AML-193 (cell line): ENCODE measurements at regions not wholly inside any gene's neighbourhood (a gene's known extent, or its start where the extent isn't known, plus 50 kb on each side); places are given as distances from the start of the nearest gene placed in this dataset.
"Not testable (repeated sequence)": the region's sequence is repeated elsewhere in the genome, so short reads cannot be mapped to it uniquely, and the experiment has no call there.

ENCODE experiments used
- DNase-seq, 2 experiments: peaks; one replicate each; lab custom pipeline; 2025; lab: John Stamatoyannopoulos, UW

DNA sequence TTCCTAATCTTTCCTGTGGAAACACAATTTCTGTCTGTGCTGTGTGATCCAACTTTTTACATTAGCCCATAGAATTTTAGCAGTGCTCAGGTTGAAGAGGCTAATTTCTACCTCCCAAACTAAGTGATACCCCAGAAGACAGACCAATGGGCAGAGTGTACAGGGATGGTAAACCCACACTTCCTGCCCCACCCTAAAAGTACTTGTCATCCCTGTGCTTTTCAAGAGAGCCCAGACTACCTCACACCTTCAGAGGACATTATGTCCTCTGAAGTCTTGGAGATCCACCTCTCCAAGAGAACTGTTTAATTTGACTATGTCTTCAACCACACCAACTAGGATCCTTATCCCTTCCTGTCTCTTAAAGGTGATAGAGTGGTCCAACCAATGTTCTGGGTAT, 82.0 kb upstream of the ACSL1 start:
- DNase-seq, result no peak

DNA sequence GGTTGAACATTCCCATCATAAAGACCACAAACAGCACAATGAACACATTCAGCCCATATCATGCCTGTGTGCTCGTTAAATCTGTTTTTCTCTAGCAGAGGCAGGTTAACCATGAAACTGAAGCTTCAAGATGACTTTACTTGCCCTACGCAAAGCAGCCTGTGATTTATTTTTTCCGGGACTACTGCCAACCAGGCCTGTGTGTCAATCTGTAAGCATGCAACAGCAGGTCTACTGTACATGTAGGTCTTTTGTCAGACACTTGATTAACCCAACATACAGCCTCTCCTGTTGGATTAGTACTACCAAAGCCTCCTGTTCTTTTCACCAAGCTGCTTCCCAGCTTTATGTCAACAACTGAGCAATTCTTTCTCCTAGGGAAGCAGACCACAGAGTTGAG, 85.5 kb upstream of the ACSL1 start:
- no peak for DNase-seq

DNA sequence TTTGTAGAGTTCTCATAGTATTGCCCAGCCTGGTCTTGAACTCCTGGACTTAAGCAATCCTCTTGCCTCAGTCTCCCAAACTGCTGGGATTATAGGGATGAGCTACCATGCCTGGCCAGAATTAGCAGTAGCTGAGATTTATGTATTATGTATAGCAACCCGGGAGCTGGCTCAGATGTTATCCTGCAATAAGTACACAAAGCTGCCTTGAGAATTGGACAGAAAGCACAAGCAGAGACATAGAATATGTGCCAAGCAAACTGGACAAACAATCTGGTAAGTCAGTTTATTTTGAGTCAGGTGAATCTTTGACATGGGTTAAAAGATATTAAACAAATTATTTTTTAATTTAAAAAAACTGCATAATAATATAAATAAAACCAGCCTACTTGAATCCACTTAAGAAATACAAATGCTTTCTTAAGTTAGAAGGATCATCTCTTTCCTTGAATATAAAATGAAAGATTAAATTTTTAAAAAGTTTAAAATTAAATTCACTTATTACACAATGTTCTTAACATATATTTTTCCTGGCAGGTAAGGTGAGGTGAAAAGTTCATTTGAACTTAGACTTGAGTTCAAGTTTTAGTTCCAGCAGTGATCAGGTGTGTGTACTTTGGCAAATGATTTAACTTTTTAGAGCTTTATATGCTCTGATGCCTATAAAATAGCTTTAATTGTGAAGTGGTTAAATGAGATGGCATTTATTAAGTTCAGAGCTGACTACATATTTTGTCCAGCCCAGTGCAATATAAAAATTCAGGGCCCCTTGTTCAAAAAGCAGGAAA, 87.8 kb upstream of the ACSL1 start:
- no peak for DNase-seq

DNA sequence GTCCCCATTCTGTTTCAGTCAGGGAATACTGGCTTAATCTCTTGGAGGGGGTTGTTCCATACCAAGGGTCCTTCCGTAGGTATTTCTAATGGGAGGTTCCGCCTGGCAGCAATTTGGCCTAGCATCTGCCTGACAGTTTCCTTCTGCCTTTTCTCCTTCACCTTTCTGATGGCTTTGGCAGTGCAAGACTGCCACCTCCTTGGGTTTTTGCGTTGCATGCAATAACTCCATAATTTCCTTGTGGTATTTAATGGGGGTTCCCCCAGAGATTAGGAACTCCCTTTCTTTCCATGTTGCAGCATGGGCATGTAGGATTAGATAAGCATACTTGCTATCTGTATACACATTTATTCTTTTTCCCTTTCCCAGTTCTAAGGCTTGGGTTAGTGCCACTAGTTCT, 93.0 kb upstream of the ACSL1 start:
- not testable (repeated sequence) for DNase-seq

DNA sequence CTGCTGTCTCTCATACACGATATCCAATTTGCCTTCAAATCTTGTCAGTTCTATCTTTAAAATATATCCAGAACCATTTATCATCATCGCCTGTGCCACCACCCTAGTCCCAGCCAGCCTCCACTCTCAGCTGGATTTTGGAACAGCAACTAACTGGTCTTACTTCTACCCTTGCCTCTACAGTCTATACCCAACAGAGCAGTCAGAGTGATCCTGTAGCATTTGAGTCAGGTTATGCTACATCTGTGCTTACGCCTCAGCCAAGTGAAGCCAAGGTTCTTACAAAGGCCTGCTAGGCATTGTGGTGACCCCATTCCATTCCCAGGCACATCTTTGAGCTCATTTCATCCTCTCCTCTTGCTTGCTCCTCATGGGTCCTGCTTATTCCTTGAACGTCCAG, 95.7 kb upstream of the ACSL1 start:
- no peak for DNase-seq

DNA sequence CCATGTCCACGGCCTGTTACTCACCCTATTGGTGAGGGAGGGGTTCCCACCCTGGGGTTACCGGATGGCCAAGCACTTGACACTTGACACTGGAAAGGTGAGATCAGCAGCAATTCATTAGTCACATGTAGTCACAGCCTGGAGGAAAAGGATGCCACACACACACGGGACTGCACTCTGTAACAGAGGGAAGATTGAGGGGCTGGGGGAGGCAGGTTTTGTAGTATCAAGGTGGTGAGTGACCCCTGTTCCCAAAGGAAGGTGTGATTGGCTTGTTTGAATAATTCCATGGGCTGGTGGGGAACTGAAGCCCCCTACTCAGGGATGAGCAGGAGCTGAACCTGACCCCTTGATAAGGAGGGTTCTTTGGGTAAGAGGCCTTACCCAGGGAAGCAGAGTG, 96.0 kb upstream of the HELT start:
- no peak for DNase-seq

DNA sequence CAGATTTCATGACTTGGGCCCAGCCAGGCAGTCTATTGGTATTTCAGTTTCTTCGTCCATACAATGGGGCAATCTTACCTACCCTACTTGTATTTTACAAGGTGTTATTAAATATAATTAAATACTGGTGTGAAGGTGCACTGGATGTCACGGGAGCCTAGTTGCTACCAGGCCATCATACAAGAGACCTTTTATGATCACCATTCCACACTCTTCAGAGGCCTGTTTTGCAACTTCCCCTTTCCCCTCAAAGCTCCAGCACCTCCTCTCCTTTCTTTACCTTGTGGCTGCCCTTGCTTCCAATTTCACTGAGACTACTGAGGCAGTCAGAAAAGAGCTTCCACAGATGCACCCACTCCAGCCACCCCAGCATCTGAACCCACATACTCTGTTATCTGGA, 93.8 kb upstream of the HELT start:
- peak; percentile 34 to 46 for DNase-seq

DNA sequence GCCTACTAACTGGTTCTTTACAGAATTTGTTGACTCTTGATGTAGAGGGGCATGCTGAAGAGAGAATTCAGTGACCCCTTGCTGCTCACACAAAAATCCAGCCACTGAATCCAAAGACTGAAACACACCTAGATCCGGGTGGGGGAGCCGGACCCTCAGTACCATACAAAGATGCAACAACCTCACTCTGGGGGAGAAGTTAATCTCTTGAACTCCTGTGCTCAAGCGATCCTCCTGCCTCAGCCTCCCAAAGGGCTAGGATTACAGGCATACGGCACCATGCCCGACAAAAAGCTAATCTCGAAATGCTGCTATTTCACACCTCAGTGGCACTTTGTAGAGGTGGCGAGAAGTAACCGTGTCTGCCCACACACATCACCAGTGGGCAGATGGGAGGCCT, 88.8 kb upstream of the HELT start:
- DNase-seq, result no peak

DNA sequence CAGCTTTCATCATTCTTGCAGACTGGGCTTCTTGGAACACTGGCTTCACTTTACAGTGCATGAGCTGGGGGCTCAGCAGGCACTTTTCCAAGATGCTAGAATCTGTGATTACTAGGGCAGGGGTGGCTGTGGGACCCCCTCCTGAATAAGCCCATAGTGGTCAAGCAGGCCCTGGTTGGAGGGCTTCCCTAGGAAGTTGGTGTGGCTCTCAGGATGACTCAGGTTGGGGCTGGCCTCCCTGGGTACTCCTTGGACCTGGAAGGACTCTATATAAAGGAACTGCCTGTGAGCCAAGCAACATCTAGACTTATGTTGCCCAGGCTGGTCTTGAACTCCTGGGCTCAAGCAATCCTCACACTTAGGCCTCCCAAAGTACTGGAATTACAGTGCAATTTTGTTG, 88.3 kb upstream of the HELT start:
- no peak for DNase-seq

DNA sequence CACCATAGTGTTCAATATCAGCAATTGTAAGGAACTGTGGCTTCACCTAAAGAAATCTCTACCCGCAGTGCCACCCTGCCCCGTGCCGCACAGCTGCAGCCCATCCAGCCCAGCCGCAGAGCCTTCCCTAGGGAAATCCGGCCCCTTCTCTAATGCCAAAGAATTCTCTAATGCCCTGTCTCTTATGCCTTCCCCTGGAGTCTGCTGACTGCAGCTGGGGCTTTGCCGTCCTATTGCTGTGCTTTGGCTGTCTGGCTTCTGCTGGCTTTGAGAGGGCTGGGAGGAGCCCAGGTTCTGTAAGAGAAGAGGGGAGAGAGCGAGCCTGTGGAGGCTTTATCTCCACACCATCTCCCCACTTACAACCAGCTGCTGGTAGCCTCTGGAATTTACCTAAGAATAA, 85.9 kb upstream of the HELT start:
- DNase-seq, result no peak

DNA sequence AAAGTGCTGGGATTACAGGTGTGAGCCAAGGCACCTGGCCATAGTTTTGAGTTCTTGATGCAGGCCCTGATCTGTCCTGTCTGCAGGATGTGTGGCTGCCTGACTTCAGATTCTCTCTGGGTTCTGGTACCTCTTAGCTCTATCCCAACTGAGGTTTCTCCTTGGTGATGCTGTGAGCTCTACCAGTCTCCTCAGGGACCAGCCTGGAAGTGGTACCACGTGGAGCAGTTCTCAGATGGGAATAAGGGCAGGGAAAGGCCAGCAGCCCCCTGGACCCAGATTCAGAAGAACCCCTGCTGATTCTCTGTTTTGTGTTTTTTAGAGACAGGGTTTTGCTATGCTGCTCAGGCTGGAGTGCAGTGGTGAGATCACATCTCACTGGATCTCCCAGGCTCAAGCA, 85.0 kb upstream of the HELT start:
- no peak for DNase-seq

DNA sequence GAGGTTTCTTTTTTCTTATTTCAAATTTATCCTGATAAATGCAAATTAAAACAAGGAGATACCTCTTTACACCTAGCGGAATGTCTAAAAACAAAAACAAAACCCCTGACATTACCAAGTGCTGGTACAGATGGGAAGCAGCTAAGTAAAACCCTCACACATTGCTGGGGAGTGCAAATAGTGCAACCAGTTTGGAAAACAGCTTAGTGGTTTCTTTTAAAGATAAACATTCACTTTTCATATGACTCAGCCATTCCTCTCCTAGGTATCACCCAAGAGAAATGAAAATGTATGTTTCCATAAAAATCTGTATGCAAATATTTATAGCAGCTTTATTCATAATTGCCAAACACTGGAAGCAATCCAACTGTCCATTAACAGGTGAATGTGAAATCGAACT, 84.1 kb upstream of the HELT start:
- no peak for DNase-seq

DNA sequence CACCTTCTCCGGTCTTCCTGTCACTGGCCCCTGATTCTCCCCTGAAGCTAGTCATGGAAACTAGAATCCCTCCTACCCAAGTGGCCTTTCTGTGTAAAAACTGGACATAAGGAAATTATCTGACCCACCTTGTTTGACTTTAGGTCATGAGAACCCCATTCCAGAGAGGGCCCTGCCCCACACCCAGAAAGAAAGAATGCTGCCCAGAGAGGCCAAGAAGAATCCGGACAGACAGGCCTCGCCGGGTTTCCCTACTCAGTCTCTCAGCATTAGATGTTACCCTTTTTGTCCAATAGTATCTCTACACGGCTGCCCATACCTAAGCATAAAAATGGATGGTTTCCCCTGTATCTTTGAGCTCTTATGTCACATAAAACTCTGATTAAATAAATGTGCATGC, 83.3 kb upstream of the HELT start:
- DNase-seq, result no peak

DNA sequence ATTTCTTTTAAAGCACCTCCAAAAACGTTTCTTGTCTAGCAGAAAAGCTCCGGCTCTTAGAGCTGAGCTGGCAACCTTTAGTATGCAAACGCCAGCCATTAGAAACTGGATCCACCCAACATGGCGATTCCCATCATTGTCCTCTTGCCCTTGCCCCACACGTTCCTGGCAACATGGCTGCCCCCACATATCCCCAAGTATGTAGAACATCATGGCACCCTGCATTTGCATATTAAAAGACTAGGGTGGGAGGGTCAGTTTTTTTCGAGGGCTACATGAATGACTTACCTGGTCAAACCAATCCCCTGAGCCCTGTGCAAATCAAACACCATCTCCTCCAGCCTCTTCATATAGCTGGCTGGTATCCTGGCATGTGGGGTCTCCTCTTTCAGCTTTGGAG, 82.2 kb upstream of the HELT start:
- DNase-seq, result no peak

DNA sequence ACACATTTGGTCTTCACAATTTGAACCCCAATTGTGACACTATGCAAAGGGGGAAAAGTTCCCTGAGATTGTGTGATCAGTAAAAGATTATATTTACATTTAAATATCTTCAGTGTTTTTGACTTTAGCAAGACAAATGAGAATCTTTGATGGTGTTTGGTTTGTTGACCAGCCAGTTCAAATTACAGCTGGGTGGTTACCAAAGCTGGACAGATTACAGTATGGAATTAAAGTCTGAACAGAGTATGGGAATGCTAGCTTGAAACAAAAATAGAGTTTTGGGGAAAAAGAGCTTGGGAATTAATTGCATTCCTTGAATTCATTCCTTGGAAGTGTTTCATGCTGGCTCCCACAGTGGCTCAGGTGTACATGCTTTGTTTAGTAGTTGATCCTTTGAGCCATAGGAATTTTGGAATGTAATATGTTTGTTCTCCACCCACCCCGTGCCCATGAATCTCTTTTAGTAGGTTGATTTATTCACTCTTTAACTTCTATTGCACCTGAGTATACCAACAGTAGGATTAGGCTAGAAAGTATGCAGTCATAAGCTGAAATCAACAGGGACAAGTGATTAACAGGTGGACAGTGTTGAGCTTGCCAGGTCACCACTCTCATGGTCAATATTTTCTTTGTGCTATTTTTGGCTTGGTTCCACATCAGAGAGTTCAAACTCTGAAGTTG, 81.1 kb upstream of the HELT start:
- no peak for DNase-seq

DNA sequence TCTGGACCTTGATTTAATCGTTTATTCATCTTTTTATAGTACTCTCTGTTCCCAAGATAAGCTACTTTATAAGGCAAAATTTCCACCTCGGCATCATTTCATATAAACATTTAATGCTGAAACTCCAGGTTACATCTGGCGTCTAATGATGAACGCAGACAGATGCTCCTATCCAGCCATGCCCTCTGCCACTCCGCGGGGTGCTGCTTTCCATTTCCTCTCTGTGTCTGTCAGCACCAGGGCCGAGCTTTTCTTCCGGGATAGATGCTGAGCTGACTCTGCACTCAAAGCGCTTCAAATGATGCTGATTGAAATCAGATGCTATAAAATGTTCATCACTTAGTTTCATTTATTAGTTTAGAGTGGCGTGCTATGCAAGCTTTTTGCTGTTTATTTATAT, 80.5 kb upstream of the HELT start:
- DNase-seq, result no peak

DNA sequence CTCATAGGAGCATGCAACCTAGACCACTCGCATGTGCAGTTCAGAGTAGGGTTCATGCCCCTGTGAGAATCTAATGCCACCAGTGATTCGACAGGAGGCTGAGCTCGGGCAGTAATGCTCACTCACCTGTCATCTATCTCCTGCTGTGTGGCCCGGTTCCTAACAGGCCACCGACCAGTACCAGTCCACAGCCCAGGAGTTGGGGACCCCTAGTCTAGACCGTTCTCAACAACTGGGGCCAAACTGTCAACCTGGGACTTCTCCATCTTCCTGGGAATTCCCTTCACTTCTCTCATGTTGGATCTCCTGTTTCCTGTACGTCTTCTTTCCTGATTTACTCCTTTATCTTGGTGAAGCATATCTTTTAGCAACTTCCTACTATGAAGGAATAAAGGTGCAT, 79.4 kb upstream of the HELT start:
- DNase-seq, result no peak

DNA sequence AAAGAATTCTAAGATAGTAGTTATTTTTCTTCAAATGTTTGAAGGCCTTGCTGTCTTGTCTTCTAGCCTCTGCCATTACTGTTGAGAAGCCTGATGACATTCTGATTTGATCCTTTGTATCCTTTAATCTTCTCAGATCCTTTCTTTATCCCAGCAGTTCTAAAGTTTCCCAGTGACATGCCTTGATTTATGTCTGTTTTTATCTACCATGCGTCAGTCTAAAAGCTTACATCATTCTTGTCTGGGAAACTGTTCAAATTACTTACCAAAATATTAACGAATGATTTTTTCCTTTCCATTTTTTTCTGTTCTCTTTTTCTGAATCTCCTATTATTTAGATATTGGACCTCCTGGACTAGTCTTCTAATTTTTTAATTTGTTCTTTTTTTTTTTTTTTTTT, 78.3 kb upstream of the HELT start:
- no peak for DNase-seq

DNA sequence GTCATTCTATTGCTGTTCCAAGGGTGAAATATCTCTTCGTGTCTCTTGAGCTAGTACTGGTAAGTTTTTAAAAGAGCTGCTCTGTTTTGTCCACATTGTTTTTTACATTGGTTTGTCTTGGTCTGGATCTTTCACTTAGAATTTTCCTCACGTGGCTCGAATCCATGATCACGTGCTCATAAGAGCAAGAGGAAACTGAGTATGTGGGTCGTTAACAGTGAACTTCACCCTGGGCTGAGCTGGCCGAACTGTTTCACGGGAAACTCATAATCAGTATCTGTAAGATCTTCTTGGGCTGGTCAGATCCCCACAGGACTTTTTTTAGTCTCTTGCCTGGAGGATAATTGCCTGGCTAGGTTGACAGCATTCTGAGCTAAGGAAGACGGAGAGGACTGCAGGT, 77.8 kb upstream of the HELT start:
- DNase-seq, result no peak

DNA sequence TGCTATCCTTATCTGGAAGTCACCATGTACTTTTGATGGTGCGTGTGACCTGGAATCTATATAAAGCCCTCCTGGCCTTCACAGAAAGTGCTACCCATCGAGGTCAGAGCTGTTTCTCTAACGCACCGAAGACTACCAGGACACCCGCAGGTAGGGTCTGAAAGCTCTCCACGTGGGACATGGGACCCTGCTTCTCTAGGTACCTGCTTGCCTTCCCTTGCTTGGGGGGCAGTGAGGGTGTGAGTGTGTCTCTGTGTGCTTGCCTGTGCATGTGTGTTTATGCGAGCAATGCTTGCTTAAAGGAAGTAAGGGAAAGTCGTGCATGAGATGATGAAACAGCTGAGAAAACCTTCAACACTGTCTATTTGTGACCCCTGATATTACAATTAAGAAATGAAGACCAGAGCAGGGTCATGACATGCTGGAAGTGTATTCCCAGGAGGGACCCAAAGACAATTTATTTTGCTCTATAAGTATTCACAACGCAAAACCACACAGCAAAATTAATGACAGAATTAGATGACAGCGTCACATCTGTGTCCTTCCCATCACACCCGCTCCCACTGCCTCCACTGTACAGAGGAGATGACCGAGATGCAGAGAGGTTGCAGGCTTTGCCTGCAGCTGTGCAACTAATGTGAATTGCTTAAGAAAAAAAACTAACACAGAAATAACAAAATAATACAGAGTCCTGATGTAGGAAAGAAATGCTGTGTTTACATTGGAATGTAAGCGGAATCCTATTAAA, 76.4 kb upstream of the HELT start:
- no peak for DNase-seq

DNA sequence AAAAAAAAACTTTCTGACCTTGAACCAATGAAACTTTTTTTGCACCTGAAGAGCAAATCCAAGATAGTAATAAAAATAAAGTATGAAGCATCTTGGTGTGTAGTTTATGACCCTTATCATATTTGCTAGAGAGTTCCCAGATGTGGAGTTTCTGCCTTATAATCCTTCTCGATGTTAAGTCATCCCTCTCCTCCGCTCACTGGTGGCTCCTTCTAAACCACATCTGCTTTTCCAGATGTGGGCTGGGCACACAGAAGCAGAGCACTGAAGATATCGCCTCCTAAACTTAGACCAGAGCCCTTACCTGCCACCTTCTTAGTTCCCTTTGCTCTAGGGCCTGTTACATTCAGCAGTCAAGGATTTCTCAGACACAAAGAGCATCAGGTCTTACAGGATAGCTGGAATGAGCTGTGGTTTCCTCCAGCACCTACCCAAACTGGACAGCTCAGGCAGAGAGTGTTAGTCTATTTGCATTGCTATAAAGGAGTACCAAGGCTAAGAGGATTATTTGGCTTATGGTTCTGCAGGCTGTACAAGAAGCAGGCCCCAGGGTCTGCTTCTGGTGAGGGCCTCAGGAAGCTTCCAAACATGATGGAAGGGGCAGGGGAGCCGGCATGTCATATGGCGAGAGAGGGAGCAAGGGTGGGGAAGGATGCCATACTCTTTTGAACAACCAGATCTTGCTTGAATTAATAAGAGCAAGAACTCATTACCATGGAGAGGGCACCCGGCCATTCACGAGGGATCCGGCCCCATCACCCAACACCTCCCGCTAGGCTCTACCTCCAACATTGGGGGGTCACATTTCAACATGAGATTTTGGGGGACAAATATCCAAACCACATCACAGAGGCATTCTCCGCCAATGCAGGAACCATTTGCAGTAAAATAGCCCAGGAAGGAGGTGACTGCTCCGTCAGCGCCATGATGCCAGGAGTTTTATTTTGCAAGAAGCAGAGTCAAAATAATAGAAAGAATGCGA, 75.6 kb upstream of the HELT start:
- DNase-seq, result no peak

DNA sequence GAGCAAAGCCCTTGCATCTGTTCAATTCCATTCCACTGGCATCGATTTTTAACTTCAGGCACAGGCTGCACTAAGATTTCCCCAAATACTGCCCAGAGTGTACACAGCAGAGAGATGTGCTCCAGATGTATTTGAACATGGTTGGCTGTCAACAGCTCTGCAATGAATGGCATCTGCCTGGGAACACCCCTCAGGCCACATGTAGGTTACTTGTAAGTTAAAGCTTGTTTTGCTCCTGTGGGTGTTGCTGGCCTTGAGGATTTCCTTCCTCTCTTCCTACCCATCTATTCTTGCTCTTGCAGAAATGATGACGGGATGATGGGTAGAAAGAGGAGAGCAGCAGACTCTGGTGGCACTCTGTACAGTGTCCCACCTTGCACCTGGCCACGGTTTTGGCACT, 69.3 kb upstream of the HELT start:
- DNase-seq, result no peak
